OCI-LY3 (cell line): ENCODE measurements at regions not wholly inside any gene's neighbourhood (a gene's known extent, or its start where the extent isn't known, plus 50 kb on each side); places are given as distances from the start of the nearest gene placed in this dataset.

Source experiments
- CTCF ChIP-seq: fragments of 200-600, 300-600 bp; sonication (generic); IDR thresholded peaks from 2 replicates; pipeline ENCODE4 v1.5.1; 2014; ENCODE audit warnings: antibody characterized with exemption, low read length, low read depth
- EZH2phosphoT487 ChIP-seq: fragments of 200-600 bp; shearing (Covaris generic); IDR thresholded peaks from 2 replicates; pipeline ENCODE4 v1.6.1; 2018; ENCODE audit warnings: antibody characterized with exemption, mixed run types, low read depth

- TF ChIP-seq CTCF = no peak
- TF ChIP-seq EZH2phosphoT487 = no peak
Observed at GRCh38 chr18:38663682-38664081, 1098.1 kb upstream of the CELF4 start.
